ENCODE measurements at regions not wholly inside any gene's neighbourhood (a gene's known extent, or its start where the extent isn't known, plus 50 kb on each side); places are given as distances from the start of the nearest gene placed in this dataset.

GRCh38 chr4:97468272-97468671, 675.0 kb downstream of the STPG2 start:
- no TSS peak for BruUV-seq (replicated peaks)
- in situ Hi-C loops (cut with HindIII; ENCODE audit: low pct_unique_long_range_greater_than_20kb, low sequenced_read_pairs): no loop called here
- CTCF ChIA-PET: no interaction called here
- ATAC-seq: no peak
- TF ChIP-seq, protein P1, sequence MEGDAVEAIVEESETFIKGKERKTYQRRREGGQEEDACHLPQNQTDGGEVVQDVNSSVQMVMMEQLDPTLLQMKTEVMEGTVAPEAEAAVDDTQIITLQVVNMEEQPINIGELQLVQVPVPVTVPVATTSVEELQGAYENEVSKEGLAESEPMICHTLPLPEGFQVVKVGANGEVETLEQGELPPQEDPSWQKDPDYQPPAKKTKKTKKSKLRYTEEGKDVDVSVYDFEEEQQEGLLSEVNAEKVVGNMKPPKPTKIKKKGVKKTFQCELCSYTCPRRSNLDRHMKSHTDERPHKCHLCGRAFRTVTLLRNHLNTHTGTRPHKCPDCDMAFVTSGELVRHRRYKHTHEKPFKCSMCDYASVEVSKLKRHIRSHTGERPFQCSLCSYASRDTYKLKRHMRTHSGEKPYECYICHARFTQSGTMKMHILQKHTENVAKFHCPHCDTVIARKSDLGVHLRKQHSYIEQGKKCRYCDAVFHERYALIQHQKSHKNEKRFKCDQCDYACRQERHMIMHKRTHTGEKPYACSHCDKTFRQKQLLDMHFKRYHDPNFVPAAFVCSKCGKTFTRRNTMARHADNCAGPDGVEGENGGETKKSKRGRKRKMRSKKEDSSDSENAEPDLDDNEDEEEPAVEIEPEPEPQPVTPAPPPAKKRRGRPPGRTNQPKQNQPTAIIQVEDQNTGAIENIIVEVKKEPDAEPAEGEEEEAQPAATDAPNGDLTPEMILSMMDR (IDR thresholded peaks at IDR 0.05): no peak
- no peak for TF ChIP-seq REST (IDR thresholded peaks at IDR 0.05; ENCODE audit: insufficient read depth in 1 of 2, low read depth in 2 of 2, low read length in 1 of 2)
- TF ChIP-seq TCF7L2 (IDR thresholded peaks at IDR 0.05; ENCODE audit: low read depth, low read length): no peak
- Histone ChIP-seq H3K4me1 (ENCODE audit: control insufficient read depth, insufficient read depth, low read length) (no peaks in the 10 kb centered on the region), H3K4me3 (ENCODE audit: low read depth in 2 of 2, low read length in 2 of 2) (no peak overlapping the region), H3K9me3 (ENCODE audit: control insufficient read depth, insufficient read depth, low read depth, low read length) (no peaks in the 10 kb centered on the region), H3K27me3 (ENCODE audit: control insufficient read depth, insufficient read depth, low read length) (no peaks in the 10 kb centered on the region), H3K27ac (ENCODE audit: low read length) (no peak overlapping the region), H3K36me3 (ENCODE audit: control insufficient read depth, insufficient read depth, low read length) (no peaks in the 10 kb centered on the region)
- no peak for DNase-seq (ENCODE audit: low read depth, low spot score)
- POLR2A ChIA-PET: no interaction called here
- intact Hi-C loops (cut with micrococcal nuclease; ENCODE audit: unreplicated experiment): no loop called here

GRCh38 chr4:97475621-97476020, 667.7 kb downstream of the STPG2 start:
- ATAC-seq: no peak
- TF ChIP-seq REST (IDR thresholded peaks at IDR 0.05; ENCODE audit: insufficient read depth in 1 of 2, low read depth in 2 of 2, low read length in 1 of 2) (no peak), POLR2AphosphoS5 (IDR thresholded peaks at IDR 0.05; ENCODE audit: low read depth, low read length) (no peak), SIN3A (IDR thresholded peaks at IDR 0.05; ENCODE audit: borderline replicate concordance, insufficient read depth, low read depth, low read length) (no peak), TCF7L2 (IDR thresholded peaks at IDR 0.05; ENCODE audit: low read depth, low read length) (no peak)
- TF ChIP-seq, protein P1 (IDR thresholded peaks at IDR 0.05): no peak
- POLR2A ChIA-PET: no interaction called here
- in situ Hi-C loops (cut with HindIII; ENCODE audit: low pct_unique_long_range_greater_than_20kb, low sequenced_read_pairs): no loop called here
- Histone ChIP-seq H3K27ac (ENCODE audit: low read length) (no peak overlapping the region), H3K27me3 (ENCODE audit: control insufficient read depth, insufficient read depth, low read length) (no peaks in the 10 kb centered on the region), H3K9me3 (ENCODE audit: control insufficient read depth, insufficient read depth, low read depth, low read length) (no peaks in the 10 kb centered on the region), H3K4me3 (ENCODE audit: low read depth in 2 of 2, low read length in 2 of 2) (no peak overlapping the region), H3K36me3 (ENCODE audit: control insufficient read depth, insufficient read depth, low read length) (no peaks in the 10 kb centered on the region), H3K4me1 (ENCODE audit: control insufficient read depth, insufficient read depth, low read length) (no peaks in the 10 kb centered on the region)
- DNase-seq (ENCODE audit: low read depth, low spot score): no peak
- intact Hi-C loops (cut with micrococcal nuclease; ENCODE audit: unreplicated experiment): no loop called here
- no TSS peak for BruUV-seq (replicated peaks)
- CTCF ChIA-PET: no interaction called here

All from Panc1 (cell line).